NCI-H524 treated with DMSO at 0.1 percent for 48 hours (cell line): ENCODE measurements at regions not wholly inside any gene's neighbourhood (a gene's known extent, or its start where the extent isn't known, plus 50 kb on each side); places are given as distances from the start of the nearest gene placed in this dataset.
"Not testable (repeated sequence)": the region's sequence is repeated elsewhere in the genome, so short reads cannot be mapped to it uniquely, and the experiment has no call there.

ENCODE experiments used
- DNase-seq: peaks from one replicate; lab custom pipeline; 2025; lab: John Stamatoyannopoulos, UW

DNA sequence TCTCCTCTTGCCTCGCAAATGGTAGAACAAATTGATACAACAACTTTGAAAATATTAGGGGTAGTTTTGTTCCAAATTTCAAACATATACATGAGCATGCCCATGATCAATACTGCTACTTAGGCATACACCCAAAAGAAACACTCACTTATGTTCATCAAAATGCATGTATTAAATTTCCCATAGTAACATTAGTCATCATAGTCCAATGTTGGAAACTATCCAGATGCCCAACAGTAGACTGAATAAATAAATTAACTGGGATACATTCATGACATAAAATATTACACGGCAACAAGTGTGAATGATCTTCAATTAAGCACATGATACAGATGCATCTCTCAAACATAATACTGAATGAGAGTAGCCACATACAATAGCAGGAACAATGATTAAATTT lies 391.6 kb downstream of the CDH11 start:
- no peak for DNase-seq

DNA sequence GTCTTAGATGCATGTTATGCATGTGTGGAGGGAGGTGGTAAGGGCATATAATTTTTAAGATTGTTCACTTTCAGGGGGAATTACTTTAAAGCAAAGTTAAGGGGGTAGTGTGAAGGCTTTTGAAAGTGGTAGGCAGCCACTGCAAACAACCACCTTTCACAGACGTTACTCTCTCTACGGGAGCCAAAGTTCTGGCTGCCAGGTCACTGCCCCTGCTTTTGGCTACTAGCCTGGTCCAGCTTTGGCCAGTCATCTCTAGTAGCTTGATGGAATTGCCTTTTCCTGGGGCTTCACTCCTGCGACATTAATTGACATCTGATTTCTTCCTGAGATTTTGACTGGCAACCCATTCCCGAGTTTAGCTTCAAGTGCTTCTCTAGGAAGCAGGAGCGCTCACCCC lies 397.5 kb downstream of the CDH11 start:
- no peak for DNase-seq

DNA sequence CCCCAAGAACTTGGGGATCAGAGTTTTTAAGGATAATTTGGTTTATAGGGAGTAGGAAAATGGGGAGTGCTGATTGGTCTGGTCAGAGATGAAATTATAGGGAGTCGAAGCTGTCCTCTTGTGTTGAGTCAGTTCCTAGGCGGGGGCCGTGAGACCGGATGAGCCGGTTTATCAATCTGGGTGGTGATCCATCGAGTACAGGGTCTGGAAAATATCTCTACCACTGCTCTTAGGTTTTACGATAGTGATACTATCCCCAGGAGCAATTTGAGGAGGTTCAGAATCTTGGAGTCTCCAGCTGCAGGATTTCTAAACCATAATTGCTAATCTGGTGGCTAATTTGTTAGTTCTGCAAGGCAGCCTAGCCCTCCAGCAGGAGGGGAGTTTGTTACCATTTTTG lies 403.4 kb downstream of the CDH11 start:
- DNase-seq: no peak

DNA sequence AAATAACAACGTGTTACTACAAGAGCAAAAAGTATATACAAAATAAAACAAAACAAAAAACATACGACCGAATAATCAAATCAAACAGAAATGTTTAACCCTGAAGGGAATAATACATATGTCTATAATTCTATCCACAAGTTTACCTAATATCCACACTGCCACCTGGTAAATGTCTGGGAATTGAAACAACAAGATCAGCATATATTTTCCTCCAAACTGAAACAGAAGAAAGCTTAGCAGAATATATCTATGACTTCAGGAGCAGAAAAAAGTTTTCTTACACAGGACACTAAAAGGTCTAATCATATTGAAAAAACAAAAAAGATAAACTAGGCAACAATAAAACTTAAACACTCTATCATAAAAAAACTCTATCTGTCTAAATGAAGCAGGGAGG lies 404.0 kb downstream of the CDH11 start:
- DNase-seq: no peak

DNA sequence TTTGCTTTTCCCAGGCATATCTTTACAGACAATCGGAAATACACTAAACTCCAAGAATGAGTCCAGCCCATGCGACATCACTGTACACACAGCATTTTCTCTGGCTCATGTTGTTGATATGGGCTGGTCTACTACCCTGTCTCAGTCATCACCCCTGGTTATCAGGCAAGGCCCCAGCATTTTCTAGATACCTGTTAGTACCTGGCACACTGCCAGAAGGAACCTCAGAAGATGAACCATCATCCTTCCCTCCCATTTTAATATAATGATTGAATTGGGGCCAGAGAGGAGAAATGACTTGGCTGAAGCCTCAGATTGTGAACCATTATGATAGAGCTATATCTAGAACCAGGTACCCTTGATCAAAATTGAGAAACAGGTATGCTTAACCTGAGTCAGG lies 406.2 kb downstream of the CDH11 start:
- no peak for DNase-seq

DNA sequence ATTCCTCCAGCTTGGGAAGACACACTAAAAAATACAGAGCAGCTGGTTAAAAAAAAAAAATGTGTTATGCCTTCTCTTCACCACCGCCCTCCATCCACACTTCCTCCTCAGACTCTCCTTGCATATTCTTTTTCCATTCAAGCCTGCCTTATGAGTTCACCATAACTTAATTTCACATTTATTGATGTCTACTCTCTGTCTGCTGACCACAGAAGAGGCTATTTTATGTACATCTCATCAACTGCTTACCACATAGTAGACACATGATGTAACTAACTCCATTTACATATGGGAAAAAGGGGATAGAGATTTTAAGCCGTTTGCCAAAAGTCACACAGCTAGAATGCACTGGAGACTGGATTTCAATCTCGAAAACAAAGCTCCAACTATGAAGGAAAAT lies 409.8 kb downstream of the CDH11 start:
- no peak for DNase-seq

DNA sequence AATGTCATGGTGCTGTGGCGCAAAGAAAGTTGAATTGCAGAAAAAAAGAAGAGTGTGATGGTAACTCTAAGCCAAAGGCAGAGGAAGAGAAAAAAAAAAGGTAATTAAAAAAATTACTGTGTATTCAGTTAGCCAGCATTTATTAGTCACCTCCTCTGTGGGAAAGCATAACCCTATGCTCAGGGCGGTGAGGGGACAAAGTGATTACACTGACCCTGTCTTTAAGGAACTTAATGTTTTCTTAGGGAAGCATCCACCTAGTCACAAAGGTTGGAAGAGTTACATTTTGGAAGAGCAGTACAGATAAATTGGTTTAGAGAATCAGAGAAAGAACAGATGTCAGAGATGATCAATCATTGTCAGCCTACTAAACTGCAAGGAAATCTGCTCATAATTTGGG lies 410.3 kb downstream of the CDH11 start:
- DNase-seq: no peak

DNA sequence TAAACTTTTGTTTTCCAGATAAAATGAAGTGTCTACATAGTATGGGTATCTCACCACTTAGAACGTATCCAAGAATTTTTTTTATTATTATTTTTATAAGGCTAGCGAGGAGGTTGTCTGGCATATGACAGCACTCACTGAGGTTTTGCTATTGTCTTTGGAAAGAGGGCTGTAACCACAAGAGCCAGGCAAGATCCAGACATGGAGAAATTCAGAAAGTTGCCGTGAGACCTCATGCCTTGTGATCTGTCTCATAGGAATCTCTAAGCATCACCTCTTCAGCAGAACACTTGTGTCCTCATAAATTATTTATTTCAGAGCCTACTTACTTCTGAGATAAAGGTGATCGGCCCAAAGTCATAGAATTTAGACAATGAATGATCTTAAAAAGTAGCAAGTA lies 410.8 kb downstream of the CDH11 start:
- DNase-seq: no peak

DNA sequence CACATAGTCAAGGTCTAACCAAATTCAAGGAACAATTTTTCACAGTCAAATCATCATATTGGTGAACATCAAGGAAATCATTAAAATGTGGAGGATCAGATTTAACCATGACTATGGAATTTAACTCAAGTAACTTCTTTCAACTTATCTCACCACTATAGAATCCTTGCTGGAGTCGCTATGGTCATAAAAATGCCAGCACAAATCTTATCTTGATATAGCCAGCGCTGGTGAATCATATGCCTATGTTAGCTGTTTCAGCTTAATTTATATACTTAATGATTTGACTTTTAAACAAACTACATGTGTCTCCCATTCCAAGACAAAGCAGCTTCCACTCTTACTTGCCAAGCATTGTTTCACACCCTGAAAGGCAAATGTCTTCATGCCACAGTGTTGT lies 416.4 kb downstream of the CDH11 start:
- DNase-seq: no peak

DNA sequence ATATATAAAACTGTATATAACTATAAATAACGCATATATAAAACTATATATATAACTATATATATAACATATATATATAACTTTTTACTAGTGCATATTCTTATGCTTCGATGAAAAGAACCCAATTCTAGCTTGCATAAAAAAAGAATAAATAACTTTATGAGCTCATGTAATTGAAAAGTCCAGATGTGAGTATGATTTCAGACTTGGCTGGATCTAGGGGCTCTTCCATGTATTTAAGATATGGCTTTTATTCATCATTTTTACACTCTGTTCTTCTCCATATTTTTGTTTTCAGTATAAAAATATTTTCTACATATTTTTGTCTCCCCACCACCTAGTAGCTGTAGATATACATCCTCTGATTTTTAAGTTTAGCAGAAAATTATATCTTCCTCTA lies 417.5 kb downstream of the CDH11 start:
- no peak for DNase-seq

DNA sequence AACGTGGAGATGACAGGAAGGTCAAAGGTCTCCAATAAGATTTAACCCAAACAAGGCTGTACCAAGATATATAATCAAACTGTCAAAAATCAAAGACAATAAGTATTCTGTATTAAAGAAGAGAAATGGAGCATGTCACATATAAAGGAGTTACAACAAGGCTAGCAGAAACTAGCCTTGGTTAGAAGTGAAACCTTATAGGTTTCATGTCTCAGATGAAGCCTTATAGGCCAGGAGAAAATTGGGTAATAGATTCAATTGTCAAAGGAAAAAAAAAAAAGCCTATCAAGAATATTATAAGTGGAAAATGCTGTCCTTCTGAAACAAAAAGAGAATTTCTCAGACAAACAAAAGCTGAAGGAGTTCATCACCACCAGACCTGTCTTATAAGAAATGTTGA lies 419.4 kb downstream of the CDH11 start:
- DNase-seq: no peak

DNA sequence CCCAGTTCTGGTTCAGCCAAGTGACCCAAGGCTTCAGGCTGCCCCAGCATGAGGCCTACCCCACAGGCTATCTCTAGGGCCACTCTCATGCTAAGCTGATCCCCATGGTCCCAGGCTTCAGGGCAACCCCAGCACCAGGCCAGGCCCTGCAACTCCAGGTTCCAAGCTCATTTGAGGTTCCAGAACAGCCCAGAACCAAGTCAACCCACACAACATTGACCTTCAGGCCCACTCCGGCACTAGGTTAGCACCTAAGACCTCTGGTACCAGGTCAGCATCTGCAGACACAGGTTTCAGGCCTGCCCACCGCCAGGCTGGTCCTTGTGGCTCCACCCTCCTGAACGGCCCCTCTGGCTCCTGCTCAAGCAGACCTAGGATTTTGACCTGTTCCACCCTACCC lies 421.2 kb downstream of the CDH11 start:
- no peak for DNase-seq

DNA sequence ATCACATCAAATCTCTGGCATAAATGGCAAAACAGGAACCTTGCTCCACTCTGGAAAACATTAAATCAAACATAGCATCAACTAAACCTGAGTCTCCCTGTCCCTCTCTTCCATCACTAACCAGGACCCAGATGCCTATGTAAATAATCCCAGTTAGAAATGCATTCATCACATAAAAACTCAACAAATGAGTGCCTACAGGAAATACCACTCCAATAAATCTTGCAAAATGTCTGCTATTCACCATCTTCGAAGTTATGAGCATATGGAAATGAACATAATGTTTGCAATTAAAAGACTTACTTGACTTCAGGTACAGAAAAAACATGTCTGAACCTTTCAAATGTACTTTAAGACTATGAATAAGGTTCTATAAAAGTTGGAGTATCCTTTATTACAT lies 425.0 kb downstream of the CDH11 start:
- no peak for DNase-seq

DNA sequence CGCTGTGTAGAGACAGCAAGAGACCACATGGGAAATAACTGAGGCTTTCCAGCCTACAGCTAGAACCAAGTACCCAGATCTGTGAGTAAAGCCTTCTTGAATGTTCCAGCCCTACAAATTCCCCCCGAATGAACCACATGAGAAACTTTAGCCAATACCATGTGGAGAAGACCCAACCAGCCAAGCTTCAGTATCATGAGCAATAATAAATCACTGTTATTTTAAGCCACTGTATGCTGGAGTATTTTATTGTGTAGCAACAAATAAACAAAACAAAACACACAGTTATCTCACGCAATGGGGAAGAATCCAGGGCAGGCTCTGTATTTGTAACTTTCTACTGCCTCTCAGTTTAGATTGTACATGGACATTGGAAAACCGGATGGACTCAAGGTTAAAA lies 426.2 kb downstream of the CDH11 start:
- DNase-seq: no peak

DNA sequence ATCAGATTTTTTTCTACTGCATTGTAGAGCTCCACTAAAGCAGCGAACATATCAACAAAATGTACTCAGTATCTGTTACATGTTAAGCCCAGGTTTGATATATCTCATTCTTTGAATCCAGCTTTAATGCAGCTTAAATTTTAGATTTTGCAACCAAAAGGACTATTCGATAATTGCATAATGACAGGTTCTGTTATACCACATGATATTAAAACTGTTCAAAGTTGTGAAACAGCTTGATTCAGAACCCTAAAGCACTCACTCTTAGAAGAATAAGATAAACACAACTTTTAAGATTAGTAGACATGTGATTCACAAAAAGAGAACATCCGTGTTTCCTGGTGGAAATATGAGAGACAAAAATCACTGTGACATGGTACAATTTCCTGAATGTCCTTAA lies 427.9 kb downstream of the CDH11 start:
- no peak for DNase-seq

DNA sequence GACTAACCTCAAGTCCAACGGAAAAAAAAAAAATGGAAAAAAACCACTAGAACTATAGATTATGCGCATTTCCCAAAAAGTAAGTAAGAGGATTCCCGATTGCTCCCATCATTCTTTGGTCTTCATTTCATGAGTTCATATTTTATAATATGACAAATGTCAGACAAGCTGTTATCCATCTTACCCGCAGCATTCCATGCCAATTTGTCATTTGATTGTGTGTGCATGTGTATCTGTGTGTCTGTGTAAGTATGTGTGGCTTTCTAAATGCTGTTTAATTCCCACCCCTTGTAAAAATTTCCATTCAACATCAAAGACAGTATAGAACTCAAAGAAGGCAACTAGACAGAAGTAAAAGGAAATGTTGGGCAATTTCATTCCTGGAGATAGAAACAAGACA lies 434.1 kb downstream of the CDH11 start:
- no peak for DNase-seq

DNA sequence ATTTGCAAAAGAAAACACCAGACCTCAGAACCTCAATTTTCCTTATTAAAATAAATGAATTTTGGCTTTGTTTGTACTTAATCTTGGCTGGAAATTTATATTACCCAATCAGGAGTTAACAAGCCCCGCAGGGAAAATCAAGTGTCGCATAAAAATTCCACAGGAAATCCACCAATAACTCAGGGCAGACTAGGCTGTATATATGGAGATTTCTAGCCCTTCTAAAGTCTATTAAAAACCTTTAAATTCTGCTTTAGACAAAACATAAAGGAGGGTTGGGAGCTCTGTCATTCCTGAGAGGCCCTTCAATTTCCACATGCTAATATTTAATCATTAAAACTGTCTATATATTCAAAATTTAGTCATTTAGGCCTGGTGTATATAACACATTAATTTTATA lies 434.7 kb downstream of the CDH11 start:
- DNase-seq: no peak

DNA sequence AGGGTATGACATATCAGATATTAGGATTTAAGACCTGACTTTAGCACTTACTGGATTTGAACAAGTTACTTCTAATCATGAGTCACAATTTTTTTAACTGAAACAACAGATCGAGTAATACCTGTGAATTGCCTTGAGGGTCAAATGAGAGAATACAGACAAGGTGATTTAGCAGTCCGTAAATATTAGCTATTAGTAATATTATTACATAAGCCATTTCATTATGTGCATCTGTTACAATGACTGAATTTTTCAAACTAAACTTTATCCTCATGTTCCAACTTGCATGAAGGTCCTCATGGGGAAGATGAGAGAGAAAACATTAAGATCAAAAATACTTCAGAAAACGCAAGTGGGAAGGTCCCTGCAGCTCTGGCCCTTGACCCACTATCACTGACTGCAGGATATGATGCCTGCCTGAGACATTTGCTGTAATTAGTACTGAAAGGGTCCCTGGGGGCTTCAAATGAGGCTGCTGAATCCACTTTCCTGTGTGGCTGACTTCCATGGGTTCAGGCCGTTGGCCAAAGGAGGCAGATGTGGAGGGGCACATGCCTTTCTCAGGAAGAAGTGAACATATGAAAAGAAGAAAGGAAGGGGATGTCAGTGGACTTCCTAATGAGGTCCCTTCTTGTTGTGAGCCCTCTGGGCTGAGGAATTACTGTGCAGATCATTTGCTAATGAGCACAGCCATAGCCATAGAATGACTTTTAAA lies 441.7 kb downstream of the CDH11 start:
- no peak for DNase-seq

DNA sequence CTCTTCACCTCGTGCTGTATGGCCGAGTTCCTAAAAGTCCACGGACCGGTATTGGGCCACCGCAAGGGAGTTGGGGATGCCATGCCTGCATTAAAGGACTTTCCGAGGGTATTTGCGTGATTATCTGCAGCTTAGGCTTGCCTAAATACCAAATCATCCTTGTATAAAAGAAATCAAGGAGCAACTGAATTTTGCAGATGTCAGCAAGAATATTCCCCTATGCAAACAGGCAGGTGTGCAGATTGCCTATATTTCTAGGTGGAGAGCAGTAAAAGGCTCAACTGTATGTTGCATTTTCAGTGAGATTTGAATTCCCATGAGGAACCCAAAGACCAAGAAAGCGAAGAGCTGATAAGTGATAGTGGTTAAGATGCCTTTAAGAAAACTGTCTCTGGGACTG lies 452.3 kb downstream of the CDH11 start:
- DNase-seq: no peak

DNA sequence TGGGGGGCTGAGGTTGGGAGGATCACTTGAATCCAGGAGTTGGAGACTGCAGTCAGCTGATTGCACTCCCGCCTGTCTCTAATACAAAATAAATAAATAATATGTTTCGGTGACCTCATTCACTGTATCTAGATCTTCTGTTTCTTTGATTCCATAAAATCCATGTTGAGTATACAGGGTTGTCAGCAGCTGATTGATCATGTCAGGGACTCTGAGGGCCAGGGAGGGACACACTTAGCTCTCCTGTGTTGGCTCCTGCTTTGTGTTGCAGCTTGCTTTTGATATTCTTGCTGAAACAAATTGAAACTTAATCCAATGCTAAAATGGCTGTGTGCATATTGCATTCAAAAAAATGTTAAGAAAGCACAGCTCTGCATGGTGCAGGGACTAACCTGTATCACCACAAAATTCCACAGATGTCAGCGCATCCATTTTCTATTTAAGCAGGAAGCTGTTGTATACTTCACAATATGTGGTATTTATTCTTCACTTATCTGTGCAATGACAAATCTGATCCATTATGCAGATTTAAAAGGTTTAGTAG lies 454.5 kb downstream of the CDH11 start:
- no peak for DNase-seq

DNA sequence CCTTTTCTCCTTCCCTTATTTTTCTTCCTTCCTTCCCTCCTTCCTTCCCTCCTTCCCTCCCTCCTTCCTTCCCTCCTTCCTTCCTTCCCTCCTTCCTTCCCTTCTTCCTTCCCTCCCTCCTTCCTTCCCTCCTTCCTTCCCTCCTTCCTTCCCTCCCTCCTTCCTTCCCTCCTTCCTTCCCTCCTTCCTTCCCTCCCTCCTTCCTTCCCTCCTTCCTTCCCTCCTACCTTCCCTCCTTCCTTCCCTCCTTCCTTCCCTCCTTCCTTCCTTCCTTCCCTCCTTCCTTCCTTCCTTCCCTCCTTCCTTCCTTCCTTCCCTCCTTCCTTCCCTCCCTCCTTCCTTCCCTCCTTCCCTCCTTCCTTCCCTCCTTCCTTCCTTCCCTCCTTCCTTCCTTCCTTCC lies 459.6 kb downstream of the CDH11 start:
- DNase-seq: not testable (repeated sequence)

DNA sequence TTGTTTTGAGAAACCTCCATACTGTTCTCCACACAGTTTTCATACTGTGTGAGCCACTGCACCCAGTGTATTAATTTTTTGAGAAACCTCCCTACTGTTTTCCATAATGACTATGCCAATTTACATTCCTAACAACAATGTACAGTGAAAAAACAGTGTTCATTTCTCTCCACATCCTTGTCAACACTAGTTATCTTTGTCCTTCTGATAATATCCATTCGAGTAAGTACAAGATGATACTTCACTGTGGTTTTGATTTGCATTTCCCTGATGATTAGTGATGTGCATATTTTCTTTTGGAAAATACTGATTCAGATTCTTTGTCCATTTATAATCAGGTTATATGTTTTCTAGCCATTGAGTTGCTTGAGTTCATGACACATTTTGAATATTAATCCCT lies 462.0 kb downstream of the CDH11 start:
- DNase-seq: no peak

DNA sequence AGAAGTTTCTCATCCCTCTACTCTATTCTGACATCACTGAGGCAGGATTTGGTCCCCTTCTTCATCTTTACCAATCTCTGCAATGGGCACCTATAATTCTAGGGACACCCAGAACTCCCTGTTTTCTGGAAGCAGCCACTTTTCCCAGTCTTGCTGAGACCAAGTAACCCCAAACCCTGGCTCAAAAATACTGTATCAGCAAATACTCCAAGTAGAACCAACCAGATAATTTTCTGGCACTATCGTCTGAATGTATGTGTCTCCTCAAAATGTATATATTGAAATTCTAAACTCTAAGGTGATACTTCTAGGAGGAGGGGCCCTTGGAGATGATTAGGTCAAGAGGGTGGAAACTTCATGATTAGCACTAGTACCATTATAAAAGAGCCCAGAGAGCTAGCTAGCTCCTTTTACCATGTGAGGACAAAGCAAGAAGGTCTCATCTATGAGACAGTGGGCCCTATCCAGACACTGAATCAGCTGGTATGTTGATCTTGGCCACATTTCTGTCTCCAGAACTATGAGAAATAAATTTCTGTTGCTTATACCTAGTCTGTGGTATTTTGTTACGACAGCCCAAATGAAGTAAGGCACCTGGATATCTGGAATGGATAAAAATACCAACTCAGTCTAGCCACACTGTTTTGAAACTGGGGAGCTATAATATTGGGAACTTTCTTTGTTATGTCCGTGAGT lies 464.4 kb downstream of the CDH11 start:
- no peak for DNase-seq

DNA sequence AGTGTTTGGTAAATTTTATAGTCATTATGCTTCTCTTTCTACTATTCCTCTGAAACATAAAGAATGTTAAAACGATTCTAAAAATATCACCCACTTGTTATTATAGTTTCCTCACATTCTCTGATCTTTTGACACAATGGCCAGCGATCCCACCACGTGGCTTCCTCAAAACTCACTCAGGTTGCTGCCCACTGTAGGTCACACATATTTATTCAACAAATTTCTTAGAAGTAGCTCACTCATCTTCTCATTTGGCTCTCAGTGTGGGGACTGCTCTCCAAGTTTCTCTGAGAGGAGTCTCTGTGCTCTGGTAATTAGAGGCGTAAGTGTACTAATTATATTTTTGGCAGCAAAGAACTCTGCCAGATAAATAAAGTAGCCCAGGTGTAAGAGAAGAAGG lies 465.4 kb downstream of the CDH11 start:
- DNase-seq: no peak
